ENCODE measurements at regions not wholly inside any gene's neighbourhood (a gene's known extent, or its start where the extent isn't known, plus 50 kb on each side); places are given as distances from the start of the nearest gene placed in this dataset.

GRCh38 chr12:92029136-92029535, 116.5 kb downstream of the BTG1 start:
- Histone ChIP-seq H3K27ac (ENCODE audit: low read length) (no peak overlapping the region), H3K36me3 (ENCODE audit: insufficient read depth, low read depth, low read length) (no peaks in the 10 kb centered on the region), H3K4me3 (ENCODE audit: low read length) (no peak overlapping the region), H3K27me3 (ENCODE audit: insufficient read depth, low read length) (no peaks in the 10 kb centered on the region), H3K4me1 (ENCODE audit: insufficient read depth, low read length) (no peaks in the 10 kb centered on the region), H3K9me3 (ENCODE audit: insufficient read depth, low read depth, low read length) (no peaks in the 10 kb centered on the region), H3K9ac (ENCODE audit: low read depth, low read length) (no peak overlapping the region; the same call in 1 of the 2 replicates)

GRCh38 chr12:92028441-92028709, 117.3 kb downstream of the BTG1 start:
- Histone ChIP-seq H3K27me3 (ENCODE audit: insufficient read depth, low read length) (no peaks in the 10 kb centered on the region), H3K4me3 (ENCODE audit: low read length) (no peak overlapping the region), H3K4me1 (ENCODE audit: insufficient read depth, low read length) (no peaks in the 10 kb centered on the region), H3K36me3 (ENCODE audit: insufficient read depth, low read depth, low read length) (no peaks in the 10 kb centered on the region), H3K9me3 (ENCODE audit: insufficient read depth, low read depth, low read length) (no peaks in the 10 kb centered on the region), H3K27ac (ENCODE audit: low read length) (no peak overlapping the region), H3K9ac (ENCODE audit: low read depth, low read length) (no peak overlapping the region)

- no peaks in the 10 kb centered on the region for H3K27me3 ChIP-seq (ENCODE audit: insufficient read depth, low read length)
- no peaks in the 10 kb centered on the region for H3K4me1 ChIP-seq (ENCODE audit: insufficient read depth, low read length)
- no peak overlapping the region for H3K4me3 ChIP-seq (ENCODE audit: low read length)
- no peak overlapping the region for H3K9ac ChIP-seq (ENCODE audit: low read depth, low read length)
- H3K36me3 ChIP-seq (ENCODE audit: insufficient read depth, low read depth, low read length): no peaks in the 10 kb centered on the region
- no peaks in the 10 kb centered on the region for H3K9me3 ChIP-seq (ENCODE audit: insufficient read depth, low read depth, low read length)
- no peak overlapping the region for H3K27ac ChIP-seq (ENCODE audit: low read length)
These were observed 117.8 kb downstream of the BTG1 start for GRCh38 chr12:92027701-92028440.

GRCh38 chr12:92027243-92027642, 118.4 kb downstream of the BTG1 start:
- Histone ChIP-seq H3K27me3 (ENCODE audit: insufficient read depth, low read length) (no peaks in the 10 kb centered on the region), H3K4me3 (ENCODE audit: low read length) (no peak overlapping the region), H3K9me3 (ENCODE audit: insufficient read depth, low read depth, low read length) (no peaks in the 10 kb centered on the region), H3K9ac (ENCODE audit: low read depth, low read length) (no peak overlapping the region), H3K4me1 (ENCODE audit: insufficient read depth, low read length) (no peaks in the 10 kb centered on the region), H3K27ac (ENCODE audit: low read length) (no peak overlapping the region), H3K36me3 (ENCODE audit: insufficient read depth, low read depth, low read length) (no peaks in the 10 kb centered on the region)

GRCh38 chr12:92025462-92026207, 120.0 kb downstream of the BTG1 start:
- no peak overlapping the region for H3K4me3 ChIP-seq (ENCODE audit: low read length)
- no peaks in the 10 kb centered on the region for H3K9me3 ChIP-seq (ENCODE audit: insufficient read depth, low read depth, low read length)
- H3K9ac ChIP-seq (ENCODE audit: low read depth, low read length): no peak overlapping the region
- no peaks in the 10 kb centered on the region for H3K36me3 ChIP-seq (ENCODE audit: insufficient read depth, low read depth, low read length)
- peaks cover 9% of the 10 kb centered on the region; the same call in 1 of the 2 replicates for H3K4me1 ChIP-seq (ENCODE audit: insufficient read depth, low read length)
- H3K27me3 ChIP-seq (ENCODE audit: insufficient read depth, low read length): no peaks in the 10 kb centered on the region
- H3K27ac ChIP-seq (ENCODE audit: low read length): no peak overlapping the region

- no peaks in the 10 kb centered on the region for H3K36me3 ChIP-seq (ENCODE audit: insufficient read depth, low read depth, low read length)
- H3K9me3 ChIP-seq (ENCODE audit: insufficient read depth, low read depth, low read length): no peaks in the 10 kb centered on the region
- peaks cover 18% of the 10 kb centered on the region for H3K4me1 ChIP-seq (ENCODE audit: insufficient read depth, low read length)
- H3K27me3 ChIP-seq (ENCODE audit: insufficient read depth, low read length): no peaks in the 10 kb centered on the region
- H3K9ac ChIP-seq (ENCODE audit: low read depth, low read length): no peak overlapping the region
- H3K27ac ChIP-seq (ENCODE audit: low read length): no peak overlapping the region
- no peak overlapping the region for H3K4me3 ChIP-seq (ENCODE audit: low read length)
These were observed 123.6 kb downstream of the BTG1 start for GRCh38 chr12:92022093-92022492.

GRCh38 chr12:92021666-92022035, 124.0 kb downstream of the BTG1 start:
- no peak overlapping the region for H3K27ac ChIP-seq (ENCODE audit: low read length)
- peaks cover 18% of the 10 kb centered on the region for H3K4me1 ChIP-seq (ENCODE audit: insufficient read depth, low read length)
- no peaks in the 10 kb centered on the region for H3K9me3 ChIP-seq (ENCODE audit: insufficient read depth, low read depth, low read length)
- H3K9ac ChIP-seq (ENCODE audit: low read depth, low read length): no peak overlapping the region
- H3K27me3 ChIP-seq (ENCODE audit: insufficient read depth, low read length): no peaks in the 10 kb centered on the region
- H3K4me3 ChIP-seq (ENCODE audit: low read length): no peak overlapping the region
- H3K36me3 ChIP-seq (ENCODE audit: insufficient read depth, low read depth, low read length): no peaks in the 10 kb centered on the region

GRCh38 chr12:92020983-92021665, 124.5 kb downstream of the BTG1 start:
- Histone ChIP-seq H3K27me3 (ENCODE audit: insufficient read depth, low read length) (no peaks in the 10 kb centered on the region), H3K4me3 (ENCODE audit: low read length) (no peak overlapping the region), H3K27ac (ENCODE audit: low read length) (no peak overlapping the region)

GRCh38 chr12:92019491-92020277, 126.0 kb downstream of the BTG1 start:
- Histone ChIP-seq H3K27me3 (ENCODE audit: insufficient read depth, low read length) (no peaks in the 10 kb centered on the region), H3K4me1 (ENCODE audit: insufficient read depth, low read length) (peaks cover 18% of the 10 kb centered on the region)

More at GRCh38 chr12:92020983-92021665, 124.5 kb downstream of the BTG1 start:
- no peaks in the 10 kb centered on the region for H3K9me3 ChIP-seq (ENCODE audit: insufficient read depth, low read depth, low read length)
- H3K36me3 ChIP-seq (ENCODE audit: insufficient read depth, low read depth, low read length): no peaks in the 10 kb centered on the region
- no peak overlapping the region for H3K9ac ChIP-seq (ENCODE audit: low read depth, low read length)
- H3K4me1 ChIP-seq (ENCODE audit: insufficient read depth, low read length): peaks cover 18% of the 10 kb centered on the region

GRCh38 chr12:92012691-92013090, 133.0 kb downstream of the BTG1 start:
- Histone ChIP-seq H3K9ac (ENCODE audit: low read depth, low read length) (no peak overlapping the region), H3K9me3 (ENCODE audit: insufficient read depth, low read depth, low read length) (no peaks in the 10 kb centered on the region), H3K4me1 (ENCODE audit: insufficient read depth, low read length) (peaks cover 3% of the 10 kb centered on the region; the same call in 1 of the 2 replicates), H3K27ac (ENCODE audit: low read length) (no peak overlapping the region), H3K36me3 (ENCODE audit: insufficient read depth, low read depth, low read length) (no peaks in the 10 kb centered on the region), H3K4me3 (ENCODE audit: low read length) (no peak overlapping the region), H3K27me3 (ENCODE audit: insufficient read depth, low read length) (no peaks in the 10 kb centered on the region)

More at GRCh38 chr12:92019491-92020277, 126.0 kb downstream of the BTG1 start:
- no peak overlapping the region for H3K4me3 ChIP-seq (ENCODE audit: low read length)
- no peaks in the 10 kb centered on the region for H3K9me3 ChIP-seq (ENCODE audit: insufficient read depth, low read depth, low read length)
- no peaks in the 10 kb centered on the region for H3K36me3 ChIP-seq (ENCODE audit: insufficient read depth, low read depth, low read length)
- no peak overlapping the region for H3K9ac ChIP-seq (ENCODE audit: low read depth, low read length)
- no peak overlapping the region for H3K27ac ChIP-seq (ENCODE audit: low read length)

GRCh38 chr12:92010853-92011701, 134.6 kb downstream of the BTG1 start:
- Histone ChIP-seq H3K9me3 (ENCODE audit: insufficient read depth, low read depth, low read length) (no peaks in the 10 kb centered on the region), H3K27me3 (ENCODE audit: insufficient read depth, low read length) (no peaks in the 10 kb centered on the region), H3K9ac (ENCODE audit: low read depth, low read length) (no peak overlapping the region), H3K36me3 (ENCODE audit: insufficient read depth, low read depth, low read length) (no peaks in the 10 kb centered on the region), H3K4me3 (ENCODE audit: low read length) (no peak overlapping the region), H3K4me1 (ENCODE audit: insufficient read depth, low read length) (peaks cover 3% of the 10 kb centered on the region; the same call in 1 of the 2 replicates), H3K27ac (ENCODE audit: low read length) (no peak overlapping the region)

Data from iPS-20b (cell line).